ENCODE measurements at regions not wholly inside any gene's neighbourhood (a gene's known extent, or its start where the extent isn't known, plus 50 kb on each side); places are given as distances from the start of the nearest gene placed in this dataset.
A peak's percentile ranks its signal among the peaks of the same experiment; 100 is the strongest.

- H3K9me3 Mint-ChIP-seq = no peaks in the 10 kb centered on the region
- no peak for DNase-seq
- H3K27me3 Mint-ChIP-seq = peaks cover 5 to 13% (median 6%) of the 10 kb centered on the region in 3 donors
- no peak for ATAC-seq (ENCODE audit: low read depth in 2 of 2)
- no peaks in the 10 kb centered on the region for H3K4me1 Mint-ChIP-seq
- no peak overlapping the region for H3K27ac Mint-ChIP-seq
- no peaks in the 10 kb centered on the region for H3K36me3 Mint-ChIP-seq
- no peak overlapping the region for H3K4me3 Mint-ChIP-seq
These were observed 410.8 kb upstream of the FANCL start for GRCh38 chr2:58651930-58652329.

- Mint-ChIP-seq H3K9me3 (no peaks in the 10 kb centered on the region), H3K27ac (no peak overlapping the region), H3K4me1 (no peaks in the 10 kb centered on the region), H3K4me3 (no peak overlapping the region), H3K36me3 (no peaks in the 10 kb centered on the region), H3K27me3 (peaks cover 0 to 8% (median 5%) of the 10 kb centered on the region in 3 donors)
- ATAC-seq (ENCODE audit: low read depth in 2 of 2) (no peak), DNase-seq (no peak)
These were observed 409.7 kb upstream of the FANCL start for GRCh38 chr2:58650781-58651180.

DNA sequence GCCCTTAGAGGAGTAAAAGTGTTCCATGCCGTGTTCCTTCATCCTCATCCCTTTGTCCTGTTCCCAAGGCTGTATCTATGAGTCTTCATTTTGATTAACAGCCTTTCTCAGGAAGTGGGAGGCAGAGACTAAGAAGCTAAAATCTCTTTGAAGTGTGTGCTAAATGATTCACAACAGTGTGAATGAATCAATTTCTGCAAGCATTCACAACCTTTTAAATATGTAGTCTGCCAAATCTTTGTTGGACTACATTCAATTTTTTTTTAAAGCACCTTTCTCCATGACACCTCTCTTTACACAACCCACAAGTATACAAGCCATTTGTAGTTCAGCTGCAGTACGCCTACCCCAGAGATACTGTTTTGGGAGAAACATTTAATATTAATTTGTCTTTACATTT lies 408.6 kb upstream of the FANCL start:
- Mint-ChIP-seq H3K4me1 (peaks cover 3 to 6% (median 5%) of the 10 kb centered on the region in 3 donors), H3K9me3 (no peaks in the 10 kb centered on the region), H3K27me3 (peaks cover 0 to 8% (median 5%) of the 10 kb centered on the region in 3 donors), H3K36me3 (no peaks in the 10 kb centered on the region), H3K27ac (no peak overlapping the region), H3K4me3 (no peak overlapping the region)
- no peak for DNase-seq
- no peak for ATAC-seq (ENCODE audit: low read depth in 2 of 2)

- H3K4me3 Mint-ChIP-seq = peak overlapping the region in 2 of 8 donors; percentile 44 to 47
- no peaks in the 10 kb centered on the region for H3K36me3 Mint-ChIP-seq
- H3K4me1 Mint-ChIP-seq = peaks cover 3 to 12% (median 9%) of the 10 kb centered on the region in 3 donors
- no peaks in the 10 kb centered on the region for H3K9me3 Mint-ChIP-seq
- ATAC-seq (ENCODE audit: low read depth in 2 of 2) (peak; percentile 87 to 92), DNase-seq (peak; percentile 18)
- no peak overlapping the region for H3K27ac Mint-ChIP-seq
- H3K27me3 Mint-ChIP-seq = peaks cover 0 to 3% (median 0%) of the 10 kb centered on the region in 3 donors
These were observed 403.9 kb upstream of the FANCL start for GRCh38 chr2:58645017-58645416.

DNA sequence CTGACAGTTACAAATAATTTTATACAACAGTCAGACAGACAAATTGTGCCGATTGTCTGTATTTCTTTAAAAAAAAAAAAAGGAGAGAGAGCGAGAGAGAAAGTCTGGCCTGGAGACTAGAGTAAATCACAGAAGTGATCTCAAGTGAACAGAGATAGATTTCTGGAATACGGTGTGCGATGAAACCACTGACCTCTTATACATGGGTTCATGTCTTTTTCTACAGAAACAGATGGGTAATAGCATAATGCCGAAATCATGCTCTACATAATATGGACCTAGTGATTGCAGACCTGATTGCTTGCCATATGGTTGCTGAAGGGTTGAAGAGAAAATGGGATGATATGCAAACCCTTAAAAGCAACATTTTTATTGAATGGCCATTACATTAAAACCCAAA lies 403.3 kb upstream of the FANCL start:
- no peaks in the 10 kb centered on the region for H3K9me3 Mint-ChIP-seq
- H3K27ac Mint-ChIP-seq = no peak overlapping the region
- DNase-seq = no peak
- peaks cover 0 to 3% (median 0%) of the 10 kb centered on the region in 3 donors for H3K27me3 Mint-ChIP-seq
- H3K36me3 Mint-ChIP-seq = no peaks in the 10 kb centered on the region
- H3K4me3 Mint-ChIP-seq = no peak overlapping the region
- peaks cover 3 to 12% (median 9%) of the 10 kb centered on the region in 3 donors for H3K4me1 Mint-ChIP-seq
- ATAC-seq (ENCODE audit: low read depth in 2 of 2) = no peak

GRCh38 chr2:58641001-58641400 lies 399.9 kb upstream of the FANCL start:
- no peaks in the 10 kb centered on the region for H3K36me3 Mint-ChIP-seq
- H3K27me3 Mint-ChIP-seq = peaks cover 0 to 3% (median 0%) of the 10 kb centered on the region in 3 donors
- ATAC-seq (ENCODE audit: low read depth in 2 of 2) (no peak), DNase-seq (no peak)
- H3K4me1 Mint-ChIP-seq = peaks cover 3 to 12% (median 9%) of the 10 kb centered on the region in 3 donors
- H3K4me3 Mint-ChIP-seq = no peak overlapping the region
- H3K27ac Mint-ChIP-seq = no peak overlapping the region
- H3K9me3 Mint-ChIP-seq = no peaks in the 10 kb centered on the region

GRCh38 chr2:58640042-58640441 lies 398.9 kb upstream of the FANCL start:
- DNase-seq (no peak), ATAC-seq (ENCODE audit: low read depth in 2 of 2) (no peak)
- H3K36me3 Mint-ChIP-seq = no peaks in the 10 kb centered on the region
- peaks cover 0 to 3% (median 0%) of the 10 kb centered on the region in 3 donors for H3K27me3 Mint-ChIP-seq
- no peak overlapping the region for H3K4me3 Mint-ChIP-seq
- no peaks in the 10 kb centered on the region for H3K9me3 Mint-ChIP-seq
- no peak overlapping the region for H3K27ac Mint-ChIP-seq
- H3K4me1 Mint-ChIP-seq = peaks cover under 1 to 8% (median 7%) of the 10 kb centered on the region in 3 donors

- H3K4me3 Mint-ChIP-seq = no peak overlapping the region
- peaks cover 0 to 3% (median 0%) of the 10 kb centered on the region in 3 donors for H3K27me3 Mint-ChIP-seq
- no peak for DNase-seq
- no peak overlapping the region for H3K27ac Mint-ChIP-seq
- no peak for ATAC-seq (ENCODE audit: low read depth in 2 of 2)
- H3K4me1 Mint-ChIP-seq = no peaks in the 10 kb centered on the region
- no peaks in the 10 kb centered on the region for H3K9me3 Mint-ChIP-seq
- H3K36me3 Mint-ChIP-seq = no peaks in the 10 kb centered on the region
These were observed 397.2 kb upstream of the FANCL start for GRCh38 chr2:58638256-58638805.

GRCh38 chr2:58636872-58637271 lies 395.7 kb upstream of the FANCL start:
- ATAC-seq (ENCODE audit: low read depth in 2 of 2) = no peak
- H3K36me3 Mint-ChIP-seq = no peaks in the 10 kb centered on the region
- H3K4me1 Mint-ChIP-seq = no peaks in the 10 kb centered on the region
- H3K9me3 Mint-ChIP-seq = no peaks in the 10 kb centered on the region
- no peak for DNase-seq
- H3K27ac Mint-ChIP-seq = no peak overlapping the region
- no peak overlapping the region for H3K4me3 Mint-ChIP-seq
- peaks cover 0 to 3% (median 0%) of the 10 kb centered on the region in 3 donors for H3K27me3 Mint-ChIP-seq

GRCh38 chr2:58635801-58636375 lies 394.8 kb upstream of the FANCL start:
- no peak for DNase-seq
- Mint-ChIP-seq H3K4me1 (no peaks in the 10 kb centered on the region), H3K36me3 (no peaks in the 10 kb centered on the region), H3K27me3 (peaks cover 0 to 3% (median 0%) of the 10 kb centered on the region in 3 donors), H3K4me3 (no peak overlapping the region), H3K27ac (no peak overlapping the region), H3K9me3 (no peaks in the 10 kb centered on the region)
- ATAC-seq (ENCODE audit: low read depth in 2 of 2) = no peak

- ATAC-seq (ENCODE audit: low read depth in 2 of 2) = no peak
- H3K9me3 Mint-ChIP-seq = no peaks in the 10 kb centered on the region
- H3K27me3 Mint-ChIP-seq = no peaks in the 10 kb centered on the region
- DNase-seq = no peak
- no peak overlapping the region for H3K27ac Mint-ChIP-seq
- no peak overlapping the region for H3K4me3 Mint-ChIP-seq
- no peaks in the 10 kb centered on the region for H3K4me1 Mint-ChIP-seq
- H3K36me3 Mint-ChIP-seq = no peaks in the 10 kb centered on the region
These were observed 393.7 kb upstream of the FANCL start for GRCh38 chr2:58634653-58635370.

GRCh38 chr2:58633613-58634365 lies 392.7 kb upstream of the FANCL start:
- Mint-ChIP-seq H3K4me1 (no peaks in the 10 kb centered on the region), H3K27ac (no peak overlapping the region), H3K4me3 (no peak overlapping the region), H3K9me3 (no peaks in the 10 kb centered on the region), H3K36me3 (no peaks in the 10 kb centered on the region), H3K27me3 (no peaks in the 10 kb centered on the region)
- no peak for DNase-seq
- no peak for ATAC-seq (ENCODE audit: low read depth in 2 of 2)

DNA sequence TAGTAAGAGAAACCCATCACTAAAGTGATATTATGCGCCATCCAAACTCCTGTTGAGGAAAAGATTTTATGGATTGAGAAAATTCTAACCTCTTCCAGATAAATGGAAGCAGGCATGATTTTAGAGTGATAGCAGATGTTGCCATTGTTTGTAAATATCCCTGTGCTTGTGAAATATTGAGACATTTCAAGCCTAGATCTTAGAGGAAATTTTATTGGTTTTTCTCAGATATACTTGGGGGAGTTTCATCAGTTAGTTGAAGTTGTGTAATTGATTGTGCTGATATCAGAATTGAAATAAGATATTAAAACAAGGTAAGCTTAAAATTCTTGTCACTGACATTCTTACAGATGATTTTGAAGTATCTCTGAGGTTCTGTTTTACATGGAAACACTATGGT lies 390.9 kb upstream of the FANCL start:
- DNase-seq (no peak), ATAC-seq (ENCODE audit: low read depth in 2 of 2) (no peak)
- H3K4me3 Mint-ChIP-seq = no peak overlapping the region
- H3K36me3 Mint-ChIP-seq = no peaks in the 10 kb centered on the region
- no peaks in the 10 kb centered on the region for H3K27me3 Mint-ChIP-seq
- no peaks in the 10 kb centered on the region for H3K4me1 Mint-ChIP-seq
- no peak overlapping the region for H3K27ac Mint-ChIP-seq
- H3K9me3 Mint-ChIP-seq = no peaks in the 10 kb centered on the region

Data from naive B cell (primary cell).